GM19240 (cell line): ENCODE measurements at regions not wholly inside any gene's neighbourhood (a gene's known extent, or its start where the extent isn't known, plus 50 kb on each side); places are given as distances from the start of the nearest gene placed in this dataset.

ENCODE experiments used
- DNase-seq: peaks from one replicate; pipeline ENCODE4 v3.0.0; 2011; ENCODE audit warnings: low spot score; ENCODE audit not compliant: insufficient read length

DNA sequence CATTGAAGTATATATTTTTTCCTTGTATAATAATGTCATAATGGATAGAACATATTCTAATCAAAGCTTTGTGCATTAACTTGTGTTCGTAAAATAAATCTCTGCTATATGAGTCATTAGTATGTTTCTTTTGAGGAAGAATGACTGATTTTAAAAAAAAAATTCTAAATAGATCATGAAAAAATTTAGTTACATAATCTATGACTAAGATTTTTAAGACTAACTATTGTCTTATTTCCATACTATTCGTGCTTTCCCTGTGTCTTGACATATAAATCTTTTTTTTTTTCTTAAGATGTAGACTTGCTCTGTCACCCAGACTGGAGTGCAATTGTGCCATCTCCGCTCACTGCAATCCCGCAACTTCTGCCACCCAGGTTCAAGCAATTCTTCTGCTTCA is 226.1 kb downstream of the DSEL start:
- DNase-seq: no peak

- no peak for DNase-seq
Measured at GRCh38 chr18:67285583-67285982, 230.9 kb downstream of the DSEL start.

GRCh38 chr18:67282796-67283195 is 233.7 kb downstream of the DSEL start:
- DNase-seq: no peak

DNA sequence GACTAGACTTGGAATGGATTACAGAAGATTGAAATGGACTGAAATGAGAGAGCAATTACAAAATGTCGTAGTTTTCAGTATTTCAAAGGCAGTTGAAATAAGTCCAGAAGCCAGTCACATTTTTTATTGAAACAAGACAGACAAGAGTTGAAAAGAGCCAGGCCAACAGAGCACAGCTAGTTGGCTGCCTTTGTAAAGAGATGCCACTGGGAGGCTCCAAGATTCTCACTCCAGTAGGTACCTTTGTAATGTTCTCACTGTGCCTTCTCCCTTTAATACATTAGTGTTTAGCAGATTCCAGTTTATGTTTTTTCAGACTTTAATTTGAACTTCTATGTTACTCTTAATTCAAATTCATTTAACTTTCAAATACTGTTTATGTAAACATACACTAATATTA is 234.8 kb downstream of the DSEL start:
- DNase-seq: no peak

GRCh38 chr18:67280486-67281242 is 235.9 kb downstream of the DSEL start:
- no peak for DNase-seq

DNA sequence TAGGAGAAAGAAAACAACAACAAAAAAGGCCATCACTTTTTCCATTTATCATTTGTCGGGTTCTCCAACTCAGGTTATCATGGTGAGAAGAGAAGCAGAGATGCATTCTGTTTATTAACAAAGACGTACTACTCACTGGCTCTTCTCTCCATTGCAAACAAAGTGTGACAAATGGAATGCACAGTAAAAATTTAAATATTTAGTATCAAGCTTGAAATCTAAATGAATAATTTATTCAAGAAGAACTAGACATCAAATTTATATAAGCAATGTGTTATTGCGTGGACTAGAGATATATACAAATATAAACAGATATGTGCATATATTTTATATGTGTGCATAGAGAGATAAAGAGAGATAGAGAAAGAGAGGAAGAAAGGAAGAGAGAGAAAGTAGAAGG is 236.5 kb downstream of the DSEL start:
- no peak for DNase-seq

- no peak for DNase-seq
Measured at GRCh38 chr18:67278984-67279383, 237.5 kb downstream of the DSEL start.

- DNase-seq: no peak
Measured at GRCh38 chr18:67276638-67277037, 239.9 kb downstream of the DSEL start.

DNA sequence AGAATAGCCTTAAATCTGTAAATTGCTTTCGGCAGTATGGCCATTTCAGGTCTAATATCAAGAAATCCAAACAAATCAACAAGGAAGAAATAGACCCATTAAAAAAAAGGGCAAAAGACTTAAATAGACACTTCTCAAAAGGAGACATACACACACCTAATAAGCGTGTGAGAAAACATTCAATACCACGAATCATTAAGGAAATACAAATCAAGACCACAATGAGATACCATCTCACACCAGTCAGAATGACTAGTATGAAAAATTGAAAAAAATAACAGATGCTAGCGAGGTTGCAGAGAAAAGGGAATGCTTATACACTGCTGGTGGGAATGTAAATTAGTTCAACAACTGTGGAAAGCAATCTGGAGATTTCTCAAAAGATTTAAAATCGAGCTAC is 243.2 kb downstream of the DSEL start:
- no peak for DNase-seq

GRCh38 chr18:67269206-67269605 is 247.3 kb downstream of the DSEL start:
- DNase-seq: no peak

DNA sequence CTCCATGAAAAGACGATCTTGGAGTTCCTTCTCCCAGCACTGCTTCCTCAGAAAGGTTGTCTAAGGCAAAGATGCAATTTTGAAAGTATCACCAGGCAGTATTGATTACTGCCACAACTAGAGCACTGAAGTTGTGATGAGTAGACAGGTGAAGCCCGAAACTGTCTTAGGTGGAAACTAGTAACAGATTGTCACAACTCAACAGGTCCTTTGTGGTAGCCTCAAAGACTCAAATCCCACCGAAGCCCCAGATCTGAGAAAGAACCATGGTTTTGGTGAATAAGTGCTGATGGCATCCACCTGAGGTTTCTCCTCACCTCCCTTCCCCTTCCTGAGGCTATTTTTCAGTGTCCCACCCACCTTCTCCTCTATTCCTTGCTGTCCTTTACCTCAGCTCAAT is 248.0 kb downstream of the DSEL start:
- no peak for DNase-seq

GRCh38 chr18:67266246-67267237 is 250.0 kb downstream of the DSEL start:
- no peak for DNase-seq

- no peak for DNase-seq
Measured at GRCh38 chr18:67265464-67266245, 250.9 kb downstream of the DSEL start.

- DNase-seq: no peak
Measured at GRCh38 chr18:67261931-67262552, 254.5 kb downstream of the DSEL start.

DNA sequence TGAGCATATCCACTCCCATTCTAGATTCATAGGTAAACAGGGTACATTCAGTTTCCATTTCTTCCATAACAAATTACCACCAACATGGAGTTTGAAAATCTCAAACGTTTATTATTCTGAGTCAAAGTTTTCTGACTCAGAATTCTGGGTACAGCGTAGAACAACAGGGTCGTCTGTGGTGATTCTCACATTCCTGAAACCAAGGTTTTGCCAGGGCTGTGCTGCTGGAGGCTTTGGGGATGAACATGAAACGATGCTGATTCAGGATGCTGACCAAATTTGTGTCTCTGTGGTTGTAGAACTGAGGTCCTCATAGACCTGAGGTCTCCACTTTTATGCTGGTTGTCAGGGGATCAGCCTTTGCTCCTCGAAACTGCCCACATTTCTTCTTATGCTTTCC is 255.7 kb downstream of the DSEL start:
- no peak for DNase-seq

DNA sequence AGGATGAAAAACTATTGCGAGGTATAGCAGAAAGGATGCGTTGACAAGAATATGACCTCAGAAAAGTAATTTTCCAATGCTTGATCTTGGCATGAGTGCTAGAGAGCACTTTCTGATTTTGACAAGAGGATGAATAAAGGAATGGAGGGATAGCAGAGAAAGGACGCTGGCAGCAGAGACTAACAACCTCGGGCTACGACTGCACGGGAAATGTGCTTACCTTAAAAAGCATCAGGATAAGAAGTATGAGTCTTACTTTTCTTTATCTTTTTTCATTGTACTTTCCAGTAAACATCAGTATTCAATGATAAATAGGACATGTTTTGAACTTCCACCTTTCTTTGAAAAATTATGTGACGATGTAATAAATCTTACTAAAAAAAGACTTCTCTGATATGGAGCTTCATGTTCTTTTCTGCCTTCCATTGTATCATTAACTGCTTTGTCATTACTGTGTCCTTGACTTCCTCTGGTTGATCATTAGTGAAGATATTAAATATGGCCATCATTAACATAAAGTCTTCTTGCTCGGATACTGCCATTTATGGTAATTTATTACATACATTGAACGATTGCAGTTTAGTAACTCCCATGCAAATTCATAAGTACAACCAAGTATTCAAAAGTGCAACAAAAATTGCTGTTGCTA is 265.6 kb downstream of the DSEL start:
- no peak for DNase-seq

DNA sequence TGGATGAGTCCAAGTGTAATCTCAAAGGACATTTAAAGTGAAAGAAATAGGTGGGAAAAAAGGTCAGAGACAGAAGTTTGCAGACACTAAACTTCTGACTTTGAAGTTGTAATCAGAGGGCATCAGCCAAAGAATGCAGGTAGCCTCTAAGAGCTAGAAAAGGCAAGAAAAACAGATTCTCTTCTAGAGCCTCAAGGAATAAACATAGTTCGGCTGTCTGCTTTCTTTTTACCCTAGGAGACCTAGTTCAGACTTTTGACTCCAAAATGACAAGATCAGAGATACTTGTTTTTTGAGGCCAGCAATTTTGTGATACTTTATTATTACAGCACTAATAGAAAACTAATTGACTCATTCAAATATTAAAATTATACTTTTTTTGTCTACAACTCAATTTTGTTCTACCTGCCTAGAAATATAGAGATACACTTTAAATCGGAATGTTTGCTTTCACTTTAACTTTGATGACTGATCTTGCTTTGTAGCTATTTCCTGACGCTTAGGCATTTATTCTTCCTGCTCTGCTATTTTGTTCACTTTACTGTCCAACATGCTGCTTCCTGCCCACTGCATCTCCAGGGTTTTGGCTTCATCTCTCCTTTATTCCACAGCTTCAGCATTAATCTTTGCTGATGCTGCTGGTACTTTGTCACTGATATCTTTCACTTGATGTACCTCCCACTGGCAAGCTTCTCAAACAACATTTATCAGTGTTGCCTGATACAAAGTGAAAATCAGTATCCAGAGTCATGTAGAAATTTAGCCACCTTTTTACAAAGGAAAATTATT is 272.5 kb downstream of the DSEL start:
- no peak for DNase-seq

DNA sequence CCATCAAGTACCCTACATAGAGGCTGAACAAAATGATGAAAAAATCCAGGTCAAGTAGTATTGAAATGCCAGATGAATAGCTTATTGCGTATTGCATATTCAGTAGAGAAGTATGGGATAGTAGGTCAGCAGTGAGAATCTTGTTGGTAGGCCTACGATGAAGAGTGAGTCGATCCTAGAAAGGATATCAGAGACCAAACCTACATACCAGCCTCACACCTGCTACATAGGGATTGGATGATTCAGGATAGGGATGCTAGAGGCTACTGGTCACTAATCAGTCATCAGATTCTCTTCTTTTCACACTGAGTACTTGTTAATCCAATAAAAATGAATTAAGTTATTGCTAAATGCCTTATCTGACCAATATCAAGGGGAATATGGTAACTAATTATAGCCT is 274.5 kb downstream of the DSEL start:
- no peak for DNase-seq

DNA sequence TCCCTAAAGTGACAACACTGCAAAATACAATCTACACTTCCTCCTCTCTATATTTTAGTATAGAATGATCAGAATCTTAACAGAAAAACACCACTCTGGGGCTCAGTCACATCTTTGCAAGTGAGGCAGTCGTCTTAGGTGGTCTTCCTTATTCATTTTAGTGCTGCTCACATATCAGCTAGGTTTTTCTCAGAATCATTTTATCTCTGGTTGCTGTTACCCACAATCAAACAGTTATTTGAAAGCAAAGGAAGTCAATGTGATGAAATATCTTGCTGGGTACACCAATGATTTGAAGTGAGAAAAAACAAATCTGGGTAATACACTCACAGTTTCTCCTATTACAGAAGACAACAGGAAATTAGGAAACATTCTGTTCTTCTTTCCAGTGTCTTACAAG is 275.2 kb downstream of the DSEL start:
- DNase-seq: no peak

GRCh38 chr18:67239826-67240225 is 276.7 kb downstream of the DSEL start:
- DNase-seq: no peak
